ENCODE measurements at regions not wholly inside any gene's neighbourhood (a gene's known extent, or its start where the extent isn't known, plus 50 kb on each side); places are given as distances from the start of the nearest gene placed in this dataset.

DNA sequence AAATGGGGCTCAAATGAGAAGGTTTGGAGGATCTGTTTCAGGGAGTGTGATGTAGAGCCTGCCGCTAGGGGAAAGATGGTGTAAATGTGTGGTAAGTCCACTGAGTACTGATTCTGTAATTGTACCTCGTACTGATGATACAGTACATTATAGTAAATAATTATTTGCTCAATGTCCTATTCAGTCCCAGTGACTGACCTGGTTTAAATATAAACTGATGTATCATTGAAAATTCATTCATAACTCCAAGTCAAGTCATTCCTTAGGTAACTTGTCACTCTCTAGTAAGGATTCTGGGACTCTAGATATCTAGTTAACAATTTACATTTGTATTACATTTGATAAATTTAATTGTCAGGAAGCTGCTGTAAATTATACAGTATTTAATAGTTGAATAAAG lies 667.3 kb downstream of the DTWD2 start:
- TF ChIP-seq, protein P1, sequence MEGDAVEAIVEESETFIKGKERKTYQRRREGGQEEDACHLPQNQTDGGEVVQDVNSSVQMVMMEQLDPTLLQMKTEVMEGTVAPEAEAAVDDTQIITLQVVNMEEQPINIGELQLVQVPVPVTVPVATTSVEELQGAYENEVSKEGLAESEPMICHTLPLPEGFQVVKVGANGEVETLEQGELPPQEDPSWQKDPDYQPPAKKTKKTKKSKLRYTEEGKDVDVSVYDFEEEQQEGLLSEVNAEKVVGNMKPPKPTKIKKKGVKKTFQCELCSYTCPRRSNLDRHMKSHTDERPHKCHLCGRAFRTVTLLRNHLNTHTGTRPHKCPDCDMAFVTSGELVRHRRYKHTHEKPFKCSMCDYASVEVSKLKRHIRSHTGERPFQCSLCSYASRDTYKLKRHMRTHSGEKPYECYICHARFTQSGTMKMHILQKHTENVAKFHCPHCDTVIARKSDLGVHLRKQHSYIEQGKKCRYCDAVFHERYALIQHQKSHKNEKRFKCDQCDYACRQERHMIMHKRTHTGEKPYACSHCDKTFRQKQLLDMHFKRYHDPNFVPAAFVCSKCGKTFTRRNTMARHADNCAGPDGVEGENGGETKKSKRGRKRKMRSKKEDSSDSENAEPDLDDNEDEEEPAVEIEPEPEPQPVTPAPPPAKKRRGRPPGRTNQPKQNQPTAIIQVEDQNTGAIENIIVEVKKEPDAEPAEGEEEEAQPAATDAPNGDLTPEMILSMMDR (conservative IDR thresholded peaks at IDR 0.05) = no peak
- no peak for TF ChIP-seq EZH2 (IDR thresholded peaks at IDR 0.05; ENCODE audit: low read depth)
